Daoy (cell line): ENCODE measurements at regions not wholly inside any gene's neighbourhood (a gene's known extent, or its start where the extent isn't known, plus 50 kb on each side); places are given as distances from the start of the nearest gene placed in this dataset.

Source experiments
- DNase-seq: peaks from one replicate; pipeline ENCODE4 v3.0.0-alpha.2; 2015; ENCODE audit warnings: low read depth

GRCh38 chr10:128657548-128657947 lies 531.3 kb upstream of the MKI67 start:
- DNase-seq = no peak

- DNase-seq = no peak
Measured at GRCh38 chr10:128660726-128661125, 534.5 kb upstream of the MKI67 start.

- no peak for DNase-seq
Measured at GRCh38 chr10:128661404-128662197, 535.4 kb upstream of the MKI67 start.

GRCh38 chr10:128662520-128662919 lies 536.3 kb upstream of the MKI67 start:
- DNase-seq = no peak

GRCh38 chr10:128664729-128665128 lies 538.5 kb upstream of the MKI67 start:
- DNase-seq = no peak

GRCh38 chr10:128675405-128675804 lies 549.2 kb upstream of the MKI67 start:
- no peak for DNase-seq

- no peak for DNase-seq
Measured at GRCh38 chr10:128680116-128680515, 553.9 kb upstream of the MKI67 start.

- DNase-seq = no peak
Measured at GRCh38 chr10:128684215-128684614, 558.0 kb upstream of the MKI67 start.

- no peak for DNase-seq
Measured at GRCh38 chr10:128686630-128687278, 560.5 kb upstream of the MKI67 start.

- no peak for DNase-seq
Measured at GRCh38 chr10:128687408-128687807, 561.2 kb upstream of the MKI67 start.

GRCh38 chr10:128687927-128688549 lies 561.8 kb upstream of the MKI67 start:
- DNase-seq = no peak

- DNase-seq = no peak
Measured at GRCh38 chr10:128689667-128690066, 563.4 kb upstream of the MKI67 start.

GRCh38 chr10:128693493-128694131 lies 567.4 kb upstream of the MKI67 start:
- no peak for DNase-seq

- DNase-seq = no peak
Measured at GRCh38 chr10:128694168-128694850, 568.1 kb upstream of the MKI67 start.

- no peak for DNase-seq
Measured at GRCh38 chr10:128694851-128695725, 568.9 kb upstream of the MKI67 start.

- no peak for DNase-seq
Measured at GRCh38 chr10:128695931-128696330, 569.7 kb upstream of the MKI67 start.

- no peak for DNase-seq
Measured at GRCh38 chr10:128697437-128697836, 571.2 kb upstream of the MKI67 start.

- DNase-seq = no peak
Measured at GRCh38 chr10:128701381-128701780, 575.2 kb upstream of the MKI67 start.

- no peak for DNase-seq
Measured at GRCh38 chr10:128701837-128702236, 575.6 kb upstream of the MKI67 start.

- DNase-seq = no peak
Measured at GRCh38 chr10:128704716-128705115, 578.5 kb upstream of the MKI67 start.

- DNase-seq = no peak
Measured at GRCh38 chr10:128708182-128708581, 582.0 kb upstream of the MKI67 start.
